T-helper 9 cell (primary cell): ENCODE measurements at regions not wholly inside any gene's neighbourhood (a gene's known extent, or its start where the extent isn't known, plus 50 kb on each side); places are given as distances from the start of the nearest gene placed in this dataset.

Experiments
- DNase-seq: peaks from one replicate; pipeline ENCODE4 v3.0.0-alpha.2; 2020

DNA sequence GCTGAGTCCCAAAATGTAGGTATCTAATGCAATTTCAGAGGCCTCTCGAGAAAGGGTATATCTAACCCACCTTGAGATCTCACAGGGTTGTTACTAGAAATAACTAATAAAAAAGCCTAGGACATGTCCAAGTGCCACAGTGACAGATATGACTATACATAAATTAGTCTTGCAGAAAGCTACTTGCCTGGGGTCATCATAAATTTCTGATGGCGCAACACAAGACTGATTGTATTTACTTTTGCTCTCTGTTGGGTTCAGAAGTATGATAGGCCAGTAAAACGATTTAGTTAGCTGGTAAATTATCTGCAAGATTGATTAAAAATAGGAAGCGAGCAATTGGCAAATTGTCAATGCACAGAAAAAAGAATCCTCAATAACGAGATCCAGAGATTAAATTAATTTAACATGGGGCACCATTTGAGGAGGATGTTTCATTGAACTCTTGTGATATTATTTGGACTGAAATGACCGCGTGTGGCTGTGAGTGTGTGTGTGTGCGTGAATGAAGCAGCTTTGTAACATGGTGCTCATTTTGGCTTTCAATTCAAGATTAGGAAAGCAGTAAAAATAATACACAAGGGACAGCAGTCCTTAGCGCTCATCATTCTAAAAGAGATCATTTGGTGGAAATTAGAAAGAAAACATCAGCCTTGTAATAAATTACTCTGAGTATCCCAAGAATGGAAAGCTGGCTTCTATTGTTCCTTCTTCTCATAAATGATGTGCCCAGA, 157.4 kb upstream of the ZFHX3 start:
- no peak for DNase-seq

DNA sequence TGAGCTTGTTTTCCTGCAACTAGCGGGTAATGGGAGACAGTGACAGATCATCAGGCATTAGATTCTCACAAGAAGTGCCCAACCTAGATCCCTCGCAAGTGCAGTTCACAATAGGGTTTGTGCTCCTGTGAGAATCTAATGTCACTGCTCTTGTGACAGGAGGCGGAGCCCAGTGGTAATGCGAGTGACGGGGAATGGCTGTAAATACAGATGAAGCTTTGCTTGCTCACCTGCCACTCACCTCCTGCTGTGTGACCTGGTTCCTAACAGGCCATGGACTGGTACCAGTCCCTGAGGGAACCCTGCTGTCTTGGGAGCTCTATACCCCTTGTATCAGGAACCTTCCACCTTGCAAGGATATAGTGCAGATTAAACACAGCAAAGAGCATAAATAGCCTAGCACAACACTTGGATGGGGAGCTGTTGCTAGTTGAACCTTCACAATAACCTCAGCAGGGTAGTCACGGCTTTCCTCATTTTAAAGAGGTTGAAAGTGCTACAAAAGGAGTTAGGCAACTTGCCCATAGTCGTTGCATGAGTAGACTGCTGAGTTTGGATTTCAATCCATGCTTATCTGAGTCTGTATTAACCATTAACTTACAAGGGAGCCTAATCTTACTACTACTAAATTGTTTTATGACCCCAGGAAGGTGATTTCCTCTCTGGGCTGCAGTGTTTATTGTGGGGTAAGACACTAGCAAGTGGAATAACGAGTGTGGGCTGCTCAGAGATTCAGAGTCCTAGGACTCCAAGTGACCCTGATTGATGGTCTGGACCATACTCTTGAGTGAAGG, 156.6 kb upstream of the ZFHX3 start:
- DNase-seq, result no peak

DNA sequence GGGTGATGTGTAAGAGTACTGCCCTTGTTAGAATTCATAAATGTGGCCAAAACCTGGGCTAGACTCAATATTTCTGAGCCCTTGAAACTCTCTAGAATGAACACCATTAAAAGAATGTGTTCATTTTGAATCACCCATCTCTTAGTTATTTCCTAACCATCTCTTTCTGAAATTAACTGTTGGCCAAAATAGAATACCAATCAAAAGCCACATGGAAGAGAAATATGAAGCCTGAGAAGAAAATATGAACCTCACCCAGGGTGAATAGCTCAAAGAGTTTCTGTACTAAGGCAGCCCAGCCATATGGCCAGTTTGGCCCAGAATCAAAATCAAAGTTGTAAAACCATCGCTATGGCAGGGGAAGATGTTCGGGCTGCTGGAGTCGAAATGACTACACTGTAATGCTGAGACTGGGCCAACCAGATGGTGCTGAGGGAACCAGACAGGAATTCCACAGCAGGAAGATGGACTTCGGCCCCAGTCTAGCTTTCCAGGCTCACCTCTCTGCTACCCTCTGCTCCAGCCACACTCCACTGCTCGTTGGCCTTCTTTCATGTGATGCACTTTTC, 154.3 kb upstream of the ZFHX3 start:
- no peak for DNase-seq

DNA sequence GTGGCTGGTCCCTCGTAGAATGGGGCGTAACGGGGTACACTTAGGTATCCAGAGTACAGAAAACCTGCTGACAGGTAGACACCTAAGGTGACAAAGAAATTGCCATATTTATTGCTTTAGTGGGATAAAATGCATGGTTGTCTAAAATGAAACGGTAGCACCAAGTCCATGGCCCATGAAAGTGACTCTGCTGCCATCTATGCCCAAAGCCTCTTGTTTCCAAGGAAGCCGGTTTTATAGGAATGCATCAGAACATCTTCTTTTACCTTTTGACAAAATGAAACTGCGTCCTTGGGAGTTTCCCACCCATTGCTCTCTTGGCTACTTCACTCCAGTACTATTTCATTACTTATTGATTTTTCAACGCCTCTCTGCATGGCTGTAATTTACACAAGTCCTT, 151.3 kb upstream of the ZFHX3 start:
- DNase-seq, result no peak

DNA sequence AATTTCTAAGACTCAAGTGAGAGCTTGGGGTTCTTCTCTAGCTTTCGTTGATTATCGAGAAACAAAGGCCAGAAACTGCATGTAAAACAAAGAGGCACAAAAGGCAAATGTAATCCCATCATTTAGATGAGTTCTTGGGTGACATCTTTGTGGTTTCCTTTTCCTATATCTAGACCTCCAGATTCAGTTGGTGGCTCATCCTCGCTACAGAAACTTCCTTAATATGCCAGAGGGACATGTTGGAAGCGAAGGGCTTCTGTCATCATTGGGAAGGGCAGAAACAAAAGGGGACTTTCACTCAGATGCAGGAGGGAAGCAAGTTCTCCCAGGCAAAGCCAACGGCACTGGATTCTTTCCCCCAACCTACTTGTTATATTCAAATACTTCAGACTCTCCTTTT, 150.6 kb upstream of the ZFHX3 start:
- no peak for DNase-seq

DNA sequence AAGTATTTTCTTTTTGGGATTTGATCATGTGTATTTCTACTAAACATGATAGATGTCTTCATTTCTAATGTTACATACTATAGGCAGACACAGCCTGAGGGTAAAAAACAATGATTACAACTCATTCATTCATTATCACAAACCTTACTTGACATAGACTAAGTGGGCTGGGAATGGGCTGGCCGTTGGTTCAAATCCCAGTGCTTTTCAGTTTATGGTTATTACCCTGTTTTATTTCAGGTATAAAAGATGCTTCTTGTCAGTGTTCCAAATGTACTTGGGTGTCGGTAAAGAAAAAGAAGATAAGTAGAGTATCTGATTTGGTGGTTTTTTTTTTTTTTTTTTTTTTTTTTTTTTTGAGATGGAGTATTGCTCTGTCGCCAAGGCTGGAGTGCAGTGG, 149.7 kb upstream of the ZFHX3 start:
- DNase-seq, result no peak

DNA sequence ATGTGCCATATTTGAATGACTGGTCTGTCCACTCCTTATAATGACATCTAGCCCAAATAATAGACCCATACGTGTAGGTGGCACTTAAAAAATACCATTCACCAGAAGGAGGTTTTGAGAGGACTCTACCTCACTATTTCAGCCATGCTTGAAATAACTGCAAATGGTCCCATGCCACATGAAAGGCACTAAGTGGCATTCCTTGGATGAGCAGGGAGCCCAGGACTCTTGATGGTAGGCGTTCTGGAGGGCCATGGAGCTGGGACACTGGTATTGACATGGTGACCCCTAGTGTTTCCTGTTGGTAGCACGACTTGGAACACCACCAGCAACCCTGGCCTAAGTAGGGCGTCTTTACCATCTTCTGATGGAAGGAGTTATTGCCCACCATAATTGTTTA, 148.7 kb upstream of the ZFHX3 start:
- no peak for DNase-seq

DNA sequence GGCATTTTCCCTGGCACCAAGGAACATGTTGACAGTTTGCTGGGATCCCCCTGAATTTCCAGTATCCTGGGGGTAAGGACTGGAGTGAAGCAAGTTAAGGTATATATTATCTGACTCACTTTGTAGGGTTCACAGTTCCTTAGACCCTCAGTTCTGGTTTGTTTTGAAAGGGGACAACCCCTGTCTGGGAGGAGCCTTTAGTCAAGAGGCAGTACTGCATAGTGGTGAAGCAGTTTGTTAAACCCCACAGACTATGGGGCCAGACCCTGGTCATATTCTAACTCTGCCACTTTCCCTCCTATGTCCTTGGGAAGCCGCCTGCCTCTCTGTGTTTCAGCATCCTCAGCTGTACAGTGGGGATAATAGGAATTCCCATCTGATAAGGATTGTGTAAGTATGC, 145.5 kb upstream of the ZFHX3 start:
- DNase-seq, result no peak

DNA sequence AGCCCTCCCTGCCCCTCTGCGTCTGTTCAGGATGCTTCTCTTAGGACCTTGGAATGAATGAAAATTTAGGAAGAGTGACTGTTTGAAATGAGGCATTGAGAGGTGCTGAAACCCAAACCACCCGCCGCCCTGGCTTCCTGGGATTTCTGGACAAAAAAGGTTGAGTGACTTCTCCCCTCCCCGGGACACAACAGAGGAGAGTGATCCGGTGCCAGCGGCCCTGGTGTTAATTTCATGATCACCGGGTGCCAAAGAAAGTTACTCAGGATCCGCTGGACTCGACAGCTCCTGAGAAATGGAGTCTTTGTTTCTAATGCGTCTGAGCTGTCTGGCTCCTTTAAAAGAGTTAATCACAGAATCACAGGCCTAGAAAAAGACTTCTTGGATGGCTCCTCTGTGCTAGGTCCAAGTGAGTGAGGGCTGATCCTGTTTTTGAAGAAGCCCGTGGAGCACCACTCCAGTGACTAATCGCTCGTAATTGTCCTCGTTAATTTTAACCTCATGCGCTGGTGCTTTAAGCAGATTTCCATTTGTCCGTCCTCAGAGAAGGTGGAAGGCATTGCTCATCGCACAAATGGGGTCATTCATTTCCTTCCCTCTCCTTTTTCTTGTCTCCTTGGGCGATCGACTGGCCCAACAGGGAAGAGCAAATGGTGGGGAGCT, 144.4 kb upstream of the ZFHX3 start:
- no peak for DNase-seq

DNA sequence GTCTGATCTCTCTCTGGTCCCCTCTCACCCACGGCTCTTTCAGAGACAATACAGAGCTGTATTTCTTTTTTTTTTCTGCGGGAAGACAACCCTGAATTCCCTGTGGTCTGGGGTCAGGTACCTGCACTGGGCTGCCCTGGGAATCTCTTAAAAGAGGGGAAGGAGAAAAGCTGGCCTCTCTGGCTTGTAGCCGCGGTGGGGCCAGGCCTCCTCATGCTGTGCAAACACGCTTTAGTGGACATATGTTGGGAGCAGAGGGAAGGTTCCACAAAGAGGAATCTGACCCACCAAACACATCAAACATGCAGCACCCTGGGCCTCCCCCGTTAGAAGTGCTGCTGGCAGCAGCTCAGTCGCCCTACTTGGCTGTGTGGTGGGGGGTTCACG, 143.7 kb upstream of the ZFHX3 start:
- DNase-seq, result no peak

DNA sequence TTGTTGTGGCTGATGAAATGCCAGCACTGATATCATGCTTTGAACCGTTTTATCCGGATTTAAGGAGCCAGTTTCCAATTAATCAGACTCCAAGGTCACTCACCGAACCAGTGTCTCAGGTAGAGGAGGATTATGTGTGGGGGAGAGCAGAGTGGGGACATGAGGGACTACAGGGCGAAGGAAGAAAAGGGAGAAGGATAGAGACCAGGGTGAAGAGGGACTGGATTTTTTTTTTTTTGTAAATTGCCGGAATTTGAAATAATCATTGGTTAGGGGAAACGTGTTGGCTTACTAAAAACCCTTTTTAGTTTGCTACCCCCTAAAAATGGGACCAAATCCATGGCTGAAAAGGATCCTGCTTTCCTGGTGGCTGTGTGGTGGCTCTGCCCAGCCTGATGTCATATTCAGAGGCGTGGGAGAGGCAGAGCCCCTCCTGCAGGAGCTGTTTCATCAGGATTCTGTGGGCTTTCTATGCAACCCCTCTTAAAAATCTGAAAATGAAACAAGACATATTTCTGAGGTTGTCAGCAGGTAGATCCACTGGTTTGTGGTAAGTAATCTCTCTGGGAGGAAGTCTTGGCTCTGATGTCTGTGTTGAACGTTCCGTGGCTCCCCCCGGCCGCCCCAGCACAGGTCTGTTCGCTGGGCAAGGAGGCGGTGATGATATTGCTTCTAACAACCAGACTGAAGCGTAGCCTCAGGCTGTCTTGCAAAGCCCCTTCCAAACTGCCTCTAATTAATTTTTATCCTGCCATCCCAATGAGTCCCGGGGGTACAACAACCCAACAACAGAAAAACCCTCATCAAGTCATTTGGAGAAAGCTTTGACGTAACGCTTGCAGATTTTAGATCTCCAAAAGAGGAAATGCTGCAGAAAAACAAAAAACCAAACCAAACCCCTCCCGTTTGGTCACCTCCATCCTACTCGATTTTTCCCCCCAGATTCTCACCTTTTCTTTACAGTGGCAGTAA, 143.0 kb upstream of the ZFHX3 start:
- DNase-seq, result no peak

DNA sequence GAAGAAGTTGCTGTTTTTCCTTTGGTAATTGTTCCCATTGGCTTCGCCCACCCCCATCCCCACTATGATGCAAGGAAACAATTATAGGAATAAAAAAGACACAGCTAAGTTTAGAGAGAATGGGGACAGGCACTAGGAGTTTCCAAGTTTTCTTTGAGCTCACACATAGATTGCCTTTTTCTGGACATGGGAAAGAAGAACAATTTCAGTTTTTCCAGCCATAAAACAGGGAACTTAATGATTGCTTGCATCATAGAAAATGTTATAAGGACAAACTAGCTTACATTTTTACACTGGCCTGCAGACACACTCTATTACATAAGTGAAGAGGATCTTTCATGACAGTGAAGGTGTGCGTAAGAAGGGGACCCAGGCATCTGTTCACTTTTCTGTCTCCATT, 142.3 kb upstream of the ZFHX3 start:
- DNase-seq, result no peak

DNA sequence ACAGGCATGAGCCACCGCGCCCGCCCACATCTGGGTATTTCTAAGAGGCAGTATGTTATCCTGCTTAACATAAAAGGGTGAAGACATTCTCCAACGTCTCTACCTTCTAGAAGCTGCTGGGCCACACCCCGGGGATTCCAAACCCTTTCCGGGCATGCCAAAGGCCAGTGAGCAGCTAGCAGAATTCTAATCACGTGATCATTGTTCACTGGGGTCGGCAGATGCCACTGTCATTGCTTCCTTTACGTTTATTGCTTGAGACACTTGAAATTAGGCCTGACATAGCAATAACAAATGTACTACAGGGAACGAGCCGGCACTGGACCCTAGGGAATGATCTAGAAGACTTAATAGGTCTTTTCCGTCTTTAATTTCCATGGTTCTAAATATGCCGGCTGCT, 141.2 kb upstream of the ZFHX3 start:
- DNase-seq, result no peak

DNA sequence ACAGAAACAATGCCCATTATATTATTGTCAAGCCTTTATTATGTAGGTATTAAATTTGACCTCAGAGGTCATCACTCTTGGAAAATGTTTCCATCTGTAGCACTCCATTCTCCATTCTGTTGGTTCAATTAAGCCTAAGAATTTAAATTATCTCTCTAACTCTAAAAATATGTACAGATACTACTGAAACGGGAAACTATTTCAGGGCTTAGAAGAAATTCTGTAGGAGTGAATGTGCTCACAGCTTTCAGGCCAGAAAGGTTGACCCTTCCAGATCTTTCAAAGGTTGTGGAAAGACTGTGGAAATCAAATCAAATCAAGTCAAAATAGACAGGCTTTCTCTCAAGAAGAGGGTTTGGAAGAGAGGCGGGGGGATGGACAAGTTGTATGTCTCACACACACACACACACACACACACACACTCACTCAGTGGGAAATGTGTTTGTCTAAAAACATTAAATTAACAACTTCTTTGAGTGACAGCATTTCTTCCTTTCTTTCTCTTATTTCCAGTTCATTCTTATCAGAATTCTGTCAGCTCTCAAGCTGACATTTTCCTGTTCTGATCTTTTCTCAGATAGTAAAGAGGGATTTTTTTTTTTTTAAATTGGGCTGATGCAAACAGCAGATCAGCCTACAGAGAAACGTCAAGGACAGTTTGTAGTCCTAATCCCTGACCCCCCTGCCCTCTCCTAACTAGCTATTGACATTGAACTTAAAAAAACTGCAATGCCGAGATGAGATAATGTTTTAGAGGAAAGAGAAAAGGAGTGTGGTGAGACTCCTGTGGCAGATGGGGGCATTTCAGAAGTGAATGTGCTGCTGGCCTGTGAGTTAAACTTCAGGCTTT, 139.0 kb upstream of the ZFHX3 start:
- DNase-seq, result no peak

DNA sequence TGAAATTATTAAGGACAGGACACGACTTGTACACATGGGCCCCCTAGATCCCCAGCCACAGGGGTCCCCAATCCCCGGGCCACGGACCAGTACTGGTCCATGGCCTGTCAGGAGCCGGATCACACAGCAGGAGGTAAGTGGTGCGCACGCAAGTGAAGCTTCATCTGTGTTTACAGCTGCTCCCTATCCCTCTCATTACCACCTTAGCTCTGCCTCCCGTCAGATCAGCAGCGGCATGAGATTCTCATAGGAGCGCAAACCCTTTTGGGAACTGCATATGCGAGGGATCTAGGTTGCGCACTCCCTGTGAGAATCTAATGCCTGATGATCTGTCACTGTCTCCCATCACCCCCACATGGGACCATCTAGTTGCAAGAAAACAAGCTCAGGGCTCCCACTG, 137.8 kb upstream of the ZFHX3 start:
- no peak for DNase-seq

DNA sequence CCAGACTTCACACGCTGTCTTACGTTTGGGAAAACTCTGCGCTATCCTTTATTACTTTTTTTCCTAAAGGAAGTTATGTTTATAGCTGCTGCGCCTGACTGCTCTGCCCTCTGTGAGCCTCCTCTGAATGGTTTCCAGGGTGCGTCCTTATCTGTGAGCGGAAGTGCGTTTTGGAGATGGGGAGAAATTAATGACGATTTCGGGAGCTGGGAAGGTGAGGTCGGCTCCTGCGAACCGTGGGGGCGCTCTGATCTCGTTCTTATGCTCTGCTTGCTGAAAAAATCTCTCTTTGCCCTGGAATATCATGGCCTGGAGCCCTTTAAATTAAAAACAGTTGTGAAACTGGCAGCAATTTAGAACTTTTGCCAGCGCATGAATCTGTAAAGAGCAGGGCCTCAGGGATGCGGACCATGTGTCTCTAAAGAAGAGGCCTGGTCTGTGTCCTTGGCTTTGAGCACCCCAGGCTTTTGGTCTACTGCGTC, 135.7 kb upstream of the ZFHX3 start:
- no peak for DNase-seq

DNA sequence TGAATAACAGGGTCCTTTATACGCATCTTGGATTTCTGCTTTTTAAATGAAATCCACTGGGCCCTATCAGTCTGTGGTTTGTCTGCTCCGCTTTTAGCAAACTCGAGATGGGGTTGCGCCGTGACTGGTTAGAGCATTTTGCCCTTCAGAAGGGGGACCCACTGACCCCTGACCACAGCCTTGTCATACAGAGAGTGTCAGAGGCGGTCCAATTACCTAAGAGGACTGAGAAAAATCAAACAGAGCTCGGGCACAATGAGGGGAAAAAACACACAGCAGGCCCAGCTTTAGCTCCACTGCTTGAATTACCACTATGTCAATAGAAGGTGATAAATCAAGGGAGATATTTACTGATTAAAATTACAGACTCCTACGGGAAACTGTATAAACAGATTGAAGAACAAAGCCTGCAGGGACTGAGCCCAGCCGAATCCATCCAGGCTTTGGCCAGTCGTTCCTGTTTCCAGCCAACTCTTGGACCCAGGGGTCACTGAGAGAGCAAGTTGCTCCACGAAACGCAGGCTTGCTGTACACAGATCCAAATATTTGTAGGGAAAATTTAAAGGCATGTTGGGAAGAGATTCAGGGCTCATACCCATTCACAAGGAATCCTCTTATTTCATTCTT, 131.9 kb upstream of the ZFHX3 start:
- DNase-seq, result no peak

DNA sequence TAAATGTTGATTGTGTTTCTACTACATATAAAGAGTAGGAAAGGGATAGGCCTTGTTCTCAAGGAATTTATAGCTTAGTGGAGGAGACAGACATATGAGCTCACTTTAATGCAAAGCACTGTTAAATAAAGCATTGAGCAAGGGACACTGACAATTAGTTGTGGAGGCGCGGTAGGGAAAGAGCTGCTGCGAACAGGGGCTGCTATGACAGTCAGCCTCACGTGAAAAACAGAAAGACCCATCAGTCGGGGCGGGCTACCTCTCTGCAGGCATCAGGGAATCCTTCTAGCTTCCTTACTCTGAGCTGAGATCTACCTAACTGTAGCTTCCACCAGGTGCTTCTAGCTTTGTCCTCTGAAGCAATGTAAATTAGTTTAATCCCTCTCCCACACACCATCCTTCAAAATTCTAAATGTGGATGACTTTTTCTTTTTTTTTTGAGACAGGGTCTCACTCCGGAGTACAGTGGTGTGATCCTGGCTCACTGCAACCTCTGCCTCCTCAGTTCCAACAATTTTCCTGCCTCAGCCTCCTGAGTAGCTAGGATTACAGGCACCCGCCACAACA, 129.9 kb upstream of the ZFHX3 start:
- DNase-seq, result no peak

DNA sequence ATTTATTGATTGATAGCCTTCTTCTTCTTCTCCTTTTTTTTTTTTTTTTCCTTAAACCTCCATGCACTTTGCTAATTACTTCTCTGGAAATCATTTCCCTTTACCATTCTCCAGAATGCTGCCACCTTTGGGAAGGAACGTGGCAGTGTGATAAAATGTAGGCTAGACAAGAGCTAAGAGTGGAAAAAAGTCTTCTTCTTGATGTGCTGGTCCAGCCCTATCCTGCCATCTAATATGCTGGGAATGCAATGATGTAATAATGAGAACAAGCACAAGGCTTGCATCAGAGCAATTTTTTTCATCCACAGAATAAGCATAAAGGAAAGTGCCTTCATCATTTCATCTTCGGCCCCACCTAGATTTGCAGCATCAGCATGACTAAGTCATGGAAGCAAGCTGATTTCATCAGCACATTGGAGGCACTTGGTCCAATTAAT, 128.7 kb upstream of the ZFHX3 start:
- DNase-seq, result no peak

DNA sequence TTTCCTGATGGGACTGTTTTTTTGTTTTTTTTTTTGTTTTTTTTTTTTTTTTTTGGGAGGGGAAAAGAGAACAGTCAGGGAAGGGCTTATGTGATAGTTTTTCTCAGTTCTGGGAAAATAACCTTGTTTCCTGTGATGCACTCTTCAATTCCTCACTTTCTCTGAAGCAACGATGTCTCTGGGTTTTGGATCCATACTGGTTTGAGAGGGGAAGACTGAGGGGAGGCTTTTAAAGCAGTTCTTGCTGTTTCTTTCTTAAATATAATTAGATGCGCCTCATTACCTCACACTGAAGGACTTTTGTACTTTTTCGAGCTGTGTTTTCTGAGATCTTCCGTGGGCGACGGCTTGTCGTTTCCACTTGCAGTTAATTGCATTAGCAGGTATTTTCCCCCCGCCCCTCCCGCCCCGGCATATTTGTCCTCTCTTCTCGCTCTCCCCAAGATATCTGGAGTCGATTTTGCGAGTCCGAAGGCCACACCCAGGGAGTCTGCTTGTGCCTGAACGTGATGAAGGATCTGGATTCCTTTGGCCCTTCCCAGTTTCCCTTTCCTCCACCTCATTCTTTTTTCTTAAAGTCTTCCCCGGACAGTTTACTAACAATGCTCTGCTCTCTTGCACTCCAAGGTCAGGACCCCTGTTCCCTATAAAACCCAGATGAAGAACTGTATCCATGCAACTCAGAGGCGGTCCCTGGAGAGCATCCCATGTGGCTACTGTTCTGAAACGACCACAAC, 125.2 kb upstream of the ZFHX3 start:
- no peak for DNase-seq
